Panc1 (cell line): ENCODE measurements at regions not wholly inside any gene's neighbourhood (a gene's known extent, or its start where the extent isn't known, plus 50 kb on each side); places are given as distances from the start of the nearest gene placed in this dataset.

Experiments used
- ATAC-seq: fragments of 200-7000 bp; cut with Tn5 transposase; 2 replicates; pipeline ENCODE4 v1.9.1; 2020; ENCODE audit warnings: mild to moderate bottlenecking, moderate library complexity
- BruUV-seq: library from RNA; stranded (reverse); fragments of 400-500 nt; replicated peaks from 2 replicates; lab custom pipeline; 2021; lab: Mats Ljungman, UMichigan
- CTCF ChIA-PET: fragments of 300-600 bp; sonication (Branson Sonifier 250); formaldehyde crosslinking; loops from one replicate; lab custom pipeline; 2022; ENCODE audit warnings: antibody characterized with exemption; lab: Charles Lee
- POLR2A ChIA-PET: fragments of 300-600 bp; sonication (Branson Sonifier 250); formaldehyde crosslinking; loops from one replicate; lab custom pipeline; 2022; ENCODE audit warnings: antibody characterized with exemption; lab: Charles Lee
- DNase-seq: peaks from one replicate; pipeline ENCODE4 v3.0.0-alpha.2; 2010; ENCODE audit warnings: low read depth, low spot score
- H3K27ac ChIP-seq: 2 replicates; pipeline ENCODE4 v1.5.1; 2011; ENCODE audit warnings: mild to moderate bottlenecking, low read length, inconsistent platforms
- H3K27me3 ChIP-seq: fragments of 200-500 bp; sonication (Bioruptor generic); 2 replicates; pipeline ENCODE4 v1.6.0; 2014; ENCODE audit warnings: low read length, inconsistent platforms; ENCODE audit not compliant: control insufficient read depth, insufficient read depth
- H3K36me3 ChIP-seq: fragments of 200-500 bp; sonication (Bioruptor generic); 2 replicates; pipeline ENCODE4 v1.5.1; 2014; ENCODE audit warnings: inconsistent platforms, mild to moderate bottlenecking, low read length, moderate library complexity; ENCODE audit not compliant: control insufficient read depth, insufficient read depth
- H3K4me1 ChIP-seq: 2 replicates; pipeline ENCODE4 v1.5.1; 2011; ENCODE audit warnings: inconsistent platforms, mild to moderate bottlenecking, low read length, moderate library complexity; ENCODE audit not compliant: control insufficient read depth, insufficient read depth
- H3K4me3 ChIP-seq, 2 experiments: 2 replicates each; pipeline ENCODE4 v1.5.1; 2011 to 2012; ENCODE audit warnings: low read depth in 2 of 2, low read length in 2 of 2, mild to moderate bottlenecking in 2 of 2, inconsistent platforms in 1 of 2, moderate library complexity in 1 of 2
- H3K9me3 ChIP-seq: fragments of 200-500 bp; sonication (Bioruptor generic); 2 replicates; pipeline ENCODE4 v1.5.1; 2014; ENCODE audit warnings: low read depth, mild to moderate bottlenecking, inconsistent platforms, low read length, moderate library complexity; ENCODE audit not compliant: control insufficient read depth, insufficient read depth
- POLR2AphosphoS5 ChIP-seq: IDR thresholded peaks from 2 replicates; pipeline ENCODE4 v1.6.1; 2012; ENCODE audit warnings: mild to moderate bottlenecking, low read depth, low read length, moderate library complexity
- SIN3A ChIP-seq: IDR thresholded peaks from 2 replicates; pipeline ENCODE4 v1.6.1; 2012; ENCODE audit warnings: low read depth, mild to moderate bottlenecking, low read length, moderate library complexity, borderline replicate concordance; ENCODE audit not compliant: insufficient read depth
- TCF7L2 ChIP-seq: IDR thresholded peaks from 2 replicates; pipeline ENCODE4 v1.6.1; 2011; ENCODE audit warnings: mild to moderate bottlenecking, low read depth, low read length, inconsistent platforms
- in situ Hi-C: cut with HindIII; loops from 2 replicates; pipeline ENCODE4 v1.10.0; 2016; ENCODE audit warnings: low sequenced_read_pairs, low pct_unique_long_range_greater_than_20kb
- intact Hi-C: fragments of 100-400 bp; cut with micrococcal nuclease; formaldehyde crosslinking; loops from one replicate; pipeline ENCODE4 v1.10.0; 2022; ENCODE audit not compliant: unreplicated experiment
- TF ChIP-seq, protein P1 (sequence below), 2 experiments: IDR thresholded peaks; 2 replicates each; pipeline ENCODE4 v1.6.1; 2011 to 2012; ENCODE audit warnings: low read depth in 2 of 2, control low read depth in 1 of 2, low read length in 1 of 2, mild to moderate bottlenecking in 1 of 2, moderate library complexity in 1 of 2; ENCODE audit not compliant: insufficient read depth in 1 of 2
- TF ChIP-seq, protein P2 (sequence below): fragments of 450-650 bp; IDR thresholded peaks from 2 replicates; pipeline ENCODE4 v1.5.1; 2017; ENCODE audit warnings: mild to moderate bottlenecking

DNA sequence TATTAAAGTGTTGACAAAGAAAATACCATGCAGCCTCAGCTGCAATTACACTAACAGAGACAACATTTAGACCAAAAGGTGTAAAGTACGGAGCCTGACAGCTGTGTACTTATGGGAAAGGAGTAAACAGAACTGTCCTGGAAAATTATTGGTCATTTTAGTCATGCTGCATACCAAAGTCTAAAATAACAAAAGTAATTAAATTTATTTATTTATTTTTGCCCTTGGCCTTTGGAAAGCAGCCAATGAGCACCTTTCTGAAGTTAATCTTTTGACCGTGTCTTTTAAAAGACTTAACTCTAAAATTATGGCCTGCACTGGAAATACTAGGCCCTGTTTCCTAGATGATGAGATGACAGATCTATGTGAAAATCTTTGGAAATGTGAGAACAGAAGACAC, 597.6 kb downstream of the NXPH1 start:
- Histone ChIP-seq H3K4me3 (no peak overlapping the region), H3K27me3 (no peaks in the 10 kb centered on the region), H3K9me3 (no peaks in the 10 kb centered on the region), H3K4me1 (no peaks in the 10 kb centered on the region), H3K27ac (no peak overlapping the region), H3K36me3 (no peaks in the 10 kb centered on the region)
- DNase-seq (no peak), ATAC-seq (no peak)
- intact Hi-C loops (no loop called here), in situ Hi-C loops (no loop called here)
- BruUV-seq, result no TSS peak
- CTCF ChIA-PET, result no interaction called here
- TF ChIP-seq SIN3A, result no peak
- TF ChIP-seq, protein P1, sequence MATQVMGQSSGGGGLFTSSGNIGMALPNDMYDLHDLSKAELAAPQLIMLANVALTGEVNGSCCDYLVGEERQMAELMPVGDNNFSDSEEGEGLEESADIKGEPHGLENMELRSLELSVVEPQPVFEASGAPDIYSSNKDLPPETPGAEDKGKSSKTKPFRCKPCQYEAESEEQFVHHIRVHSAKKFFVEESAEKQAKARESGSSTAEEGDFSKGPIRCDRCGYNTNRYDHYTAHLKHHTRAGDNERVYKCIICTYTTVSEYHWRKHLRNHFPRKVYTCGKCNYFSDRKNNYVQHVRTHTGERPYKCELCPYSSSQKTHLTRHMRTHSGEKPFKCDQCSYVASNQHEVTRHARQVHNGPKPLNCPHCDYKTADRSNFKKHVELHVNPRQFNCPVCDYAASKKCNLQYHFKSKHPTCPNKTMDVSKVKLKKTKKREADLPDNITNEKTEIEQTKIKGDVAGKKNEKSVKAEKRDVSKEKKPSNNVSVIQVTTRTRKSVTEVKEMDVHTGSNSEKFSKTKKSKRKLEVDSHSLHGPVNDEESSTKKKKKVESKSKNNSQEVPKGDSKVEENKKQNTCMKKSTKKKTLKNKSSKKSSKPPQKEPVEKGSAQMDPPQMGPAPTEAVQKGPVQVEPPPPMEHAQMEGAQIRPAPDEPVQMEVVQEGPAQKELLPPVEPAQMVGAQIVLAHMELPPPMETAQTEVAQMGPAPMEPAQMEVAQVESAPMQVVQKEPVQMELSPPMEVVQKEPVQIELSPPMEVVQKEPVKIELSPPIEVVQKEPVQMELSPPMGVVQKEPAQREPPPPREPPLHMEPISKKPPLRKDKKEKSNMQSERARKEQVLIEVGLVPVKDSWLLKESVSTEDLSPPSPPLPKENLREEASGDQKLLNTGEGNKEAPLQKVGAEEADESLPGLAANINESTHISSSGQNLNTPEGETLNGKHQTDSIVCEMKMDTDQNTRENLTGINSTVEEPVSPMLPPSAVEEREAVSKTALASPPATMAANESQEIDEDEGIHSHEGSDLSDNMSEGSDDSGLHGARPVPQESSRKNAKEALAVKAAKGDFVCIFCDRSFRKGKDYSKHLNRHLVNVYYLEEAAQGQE (IDR thresholded peaks at IDR 0.05; ENCODE audit: insufficient read depth in 1 of 2, low read depth in 2 of 2, low read length in 1 of 2), result no peak
- TF ChIP-seq, protein P2, sequence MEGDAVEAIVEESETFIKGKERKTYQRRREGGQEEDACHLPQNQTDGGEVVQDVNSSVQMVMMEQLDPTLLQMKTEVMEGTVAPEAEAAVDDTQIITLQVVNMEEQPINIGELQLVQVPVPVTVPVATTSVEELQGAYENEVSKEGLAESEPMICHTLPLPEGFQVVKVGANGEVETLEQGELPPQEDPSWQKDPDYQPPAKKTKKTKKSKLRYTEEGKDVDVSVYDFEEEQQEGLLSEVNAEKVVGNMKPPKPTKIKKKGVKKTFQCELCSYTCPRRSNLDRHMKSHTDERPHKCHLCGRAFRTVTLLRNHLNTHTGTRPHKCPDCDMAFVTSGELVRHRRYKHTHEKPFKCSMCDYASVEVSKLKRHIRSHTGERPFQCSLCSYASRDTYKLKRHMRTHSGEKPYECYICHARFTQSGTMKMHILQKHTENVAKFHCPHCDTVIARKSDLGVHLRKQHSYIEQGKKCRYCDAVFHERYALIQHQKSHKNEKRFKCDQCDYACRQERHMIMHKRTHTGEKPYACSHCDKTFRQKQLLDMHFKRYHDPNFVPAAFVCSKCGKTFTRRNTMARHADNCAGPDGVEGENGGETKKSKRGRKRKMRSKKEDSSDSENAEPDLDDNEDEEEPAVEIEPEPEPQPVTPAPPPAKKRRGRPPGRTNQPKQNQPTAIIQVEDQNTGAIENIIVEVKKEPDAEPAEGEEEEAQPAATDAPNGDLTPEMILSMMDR, result no peak
- no peak for TF ChIP-seq TCF7L2
- TF ChIP-seq POLR2AphosphoS5, result no peak
- POLR2A ChIA-PET, result no interaction called here

- Histone ChIP-seq H3K27ac (no peak overlapping the region), H3K4me3 (no peak overlapping the region), H3K36me3 (no peaks in the 10 kb centered on the region), H3K4me1 (no peaks in the 10 kb centered on the region), H3K9me3 (no peaks in the 10 kb centered on the region), H3K27me3 (no peaks in the 10 kb centered on the region)
- ChIA-PET CTCF (no interaction called here), POLR2A (no interaction called here)
- no peak for ATAC-seq
- no TSS peak for BruUV-seq
- no peak for DNase-seq
- intact Hi-C loops (no loop called here), in situ Hi-C loops (no loop called here)
- TF ChIP-seq SIN3A (no peak), TCF7L2 (no peak), POLR2AphosphoS5 (no peak)
- TF ChIP-seq, protein P1 (IDR thresholded peaks at IDR 0.05; ENCODE audit: insufficient read depth in 1 of 2, low read depth in 2 of 2, low read length in 1 of 2), result no peak
- TF ChIP-seq, protein P2, result no peak
Measured at GRCh38 chr7:9031386-9031785, 598.0 kb downstream of the NXPH1 start.
